Retinal pigment epithelial cell (primary cell): ENCODE measurements at regions not wholly inside any gene's neighbourhood (a gene's known extent, or its start where the extent isn't known, plus 50 kb on each side); places are given as distances from the start of the nearest gene placed in this dataset.

Experiments used
- DNase-seq: peaks from one replicate; pipeline ENCODE4 v3.0.0-alpha.2; 2010; ENCODE audit warnings: low read depth
- H3K4me3 ChIP-seq: 2 replicates; pipeline ENCODE4 v1.5.1; 2011; ENCODE audit warnings: mild to moderate bottlenecking, low read length, control low read depth, moderate library complexity
- CTCF ChIP-seq: conservative IDR thresholded peaks from 2 replicates; pipeline ENCODE4 v1.5.1; 2011; ENCODE audit warnings: low read depth, low read length, control low read depth, inconsistent platforms

- no peak for TF ChIP-seq CTCF
- no peak for DNase-seq
- no peak overlapping the region for H3K4me3 ChIP-seq
Observed at GRCh38 chr2:66721776-66722175, 286.9 kb downstream of the MEIS1 start.

GRCh38 chr2:66724241-66724640 lies 289.3 kb downstream of the MEIS1 start:
- TF ChIP-seq CTCF, result no peak
- DNase-seq, result no peak
- H3K4me3 ChIP-seq, result no peak overlapping the region

GRCh38 chr2:66729416-66730330 lies 294.7 kb downstream of the MEIS1 start:
- no peak overlapping the region for H3K4me3 ChIP-seq
- TF ChIP-seq CTCF, result no peak
- DNase-seq, result no peak

- H3K4me3 ChIP-seq, result no peak overlapping the region
- DNase-seq, result no peak
- TF ChIP-seq CTCF, result no peak
Observed at GRCh38 chr2:66730441-66730840, 295.5 kb downstream of the MEIS1 start.

- no peak for TF ChIP-seq CTCF
- DNase-seq, result no peak
Observed at GRCh38 chr2:66733364-66733999, 298.6 kb downstream of the MEIS1 start.

GRCh38 chr2:66748939-66749338 lies 314.0 kb downstream of the MEIS1 start:
- DNase-seq, result no peak

More at GRCh38 chr2:66733364-66733999, 298.6 kb downstream of the MEIS1 start:
- H3K4me3 ChIP-seq, result no peak overlapping the region

More at GRCh38 chr2:66748939-66749338, 314.0 kb downstream of the MEIS1 start:
- no peak for TF ChIP-seq CTCF
- no peak overlapping the region for H3K4me3 ChIP-seq
